Hepatocyte (in vitro differentiated cells): ENCODE measurements at regions not wholly inside any gene's neighbourhood (a gene's known extent, or its start where the extent isn't known, plus 50 kb on each side); places are given as distances from the start of the nearest gene placed in this dataset.

Experiments
- DNase-seq: peaks from one replicate; pipeline ENCODE4 v3.0.0-alpha.2; 2016; ENCODE audit warnings: low spot score
- H2AFZ ChIP-seq: fragments of 200-600 bp; sonication (generic); 2 replicates; pipeline ENCODE4 v1.6.0; 2016; ENCODE audit warnings: antibody characterized with exemption, mild to moderate bottlenecking
- H3K27ac ChIP-seq: fragments of 200-600 bp; sonication (generic); 2 replicates; pipeline ENCODE4 v1.5.1; 2016; ENCODE audit warnings: mild to moderate bottlenecking
- H3K27me3 ChIP-seq: fragments of 200-600 bp; sonication (generic); 2 replicates; pipeline ENCODE4 v1.6.1; 2016
- H3K36me3 ChIP-seq: fragments of 200-600 bp; sonication (generic); replicated peaks from 2 replicates; pipeline ENCODE4 v1.5.1; 2016; ENCODE audit warnings: low read depth; ENCODE audit not compliant: insufficient read depth
- H3K4me1 ChIP-seq: fragments of 200-600 bp; sonication (generic); 2 replicates; pipeline ENCODE4 v1.5.1; 2016; ENCODE audit warnings: mild to moderate bottlenecking, moderate library complexity; ENCODE audit not compliant: insufficient read depth
- H3K4me2 ChIP-seq: fragments of 200-600 bp; sonication (generic); 2 replicates; pipeline ENCODE4 v1.6.0; 2016
- H3K4me3 ChIP-seq: fragments of 200-600 bp; sonication (generic); 2 replicates; pipeline ENCODE4 v1.5.1; 2016; ENCODE audit warnings: mild to moderate bottlenecking
- H3K79me2 ChIP-seq: fragments of 200-600 bp; sonication (generic); 2 replicates; pipeline ENCODE4 v1.6.0; 2017; ENCODE audit warnings: mild to moderate bottlenecking
- H3K9me2 ChIP-seq: fragments of 200-600 bp; sonication (generic); replicated peaks from 2 replicates; pipeline ENCODE4 v1.6.0; 2017; ENCODE audit warnings: mild to moderate bottlenecking; ENCODE audit not compliant: insufficient read depth
- H3K9me3 ChIP-seq: fragments of 200-600 bp; sonication (generic); 2 replicates; pipeline ENCODE4 v1.5.1; 2016; ENCODE audit warnings: low read depth, mild to moderate bottlenecking
- H4K20me1 ChIP-seq: fragments of 200-600 bp; sonication (generic); 2 replicates; pipeline ENCODE4 v1.6.0; 2016; ENCODE audit warnings: mild to moderate bottlenecking; ENCODE audit not compliant: insufficient read depth, poor library complexity, severe bottlenecking
- EZH2 ChIP-seq: fragments of 200-600 bp; sonication (generic); IDR thresholded peaks from 2 replicates; pipeline ENCODE4 v1.6.1; 2016; ENCODE audit warnings: antibody characterized with exemption, mild to moderate bottlenecking, borderline replicate concordance
- EZH2phosphoT487 ChIP-seq: fragments of 200-600 bp; sonication (generic); IDR thresholded peaks from one replicate; pipeline ENCODE4 v1.6.1; 2018; ENCODE audit warnings: antibody characterized with exemption, mild to moderate bottlenecking, low read depth, moderate library complexity; ENCODE audit not compliant: unreplicated experiment, severe bottlenecking
- WGBS: methylation state at CpG from one replicate; pipeline ENCODE4 v1.1.6; 2016; ENCODE audit warnings: low lambda C conversion rate; ENCODE audit errors: missing lambda C conversion rate; 5-methylcytosine and 5-hydroxymethylcytosine counted together
- TF ChIP-seq, protein P1 (sequence below): fragments of 200-600 bp; sonication (generic); IDR thresholded peaks from 2 replicates; pipeline ENCODE4 v1.5.1; 2016; ENCODE audit warnings: antibody characterized with exemption, mild to moderate bottlenecking; ENCODE audit not compliant: poor library complexity

DNA sequence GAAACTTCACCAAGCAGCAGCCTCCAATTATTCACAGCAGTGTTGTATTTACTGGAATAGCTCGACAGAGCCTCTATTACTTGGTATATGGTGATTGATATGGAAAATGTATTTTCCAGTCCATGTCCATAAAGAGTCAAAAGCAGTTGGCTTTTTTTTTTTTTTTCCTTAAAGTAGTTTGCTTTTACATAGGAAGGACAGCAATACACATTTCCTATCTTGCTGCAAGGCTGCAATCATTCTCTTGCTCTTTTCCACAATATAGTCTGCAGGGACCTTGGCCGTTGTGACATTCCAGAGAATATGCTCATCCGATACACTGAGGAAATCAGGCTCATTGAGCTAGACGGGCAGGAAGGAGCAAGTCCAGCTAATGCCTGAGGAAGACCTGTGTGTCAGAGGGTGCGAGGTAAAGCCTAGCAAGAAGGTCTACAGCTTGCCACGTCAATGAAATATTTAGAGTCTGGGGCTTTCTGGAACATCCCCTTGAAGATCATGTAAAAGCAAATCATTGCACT lies 131.1 kb downstream of the ENGASE start:
- Histone ChIP-seq H2AFZ (no peak overlapping the region), H3K27me3 (peaks cover 23% of the 10 kb centered on the region), H4K20me1 (no peaks in the 10 kb centered on the region), H3K4me2 (no peak overlapping the region), H3K36me3 (no peaks in the 10 kb centered on the region), H3K79me2 (no peaks in the 10 kb centered on the region), H3K4me1 (no peaks in the 10 kb centered on the region), H3K27ac (no peak overlapping the region), H3K4me3 (no peak overlapping the region), H3K9me3 (no peaks in the 10 kb centered on the region), H3K9me2 (no peaks in the 10 kb centered on the region)
- 76% methylated on average over 6 of the region's 6 CpGs for WGBS
- no peak for TF ChIP-seq EZH2
- TF ChIP-seq EZH2phosphoT487 = no peak
- TF ChIP-seq, protein P1, sequence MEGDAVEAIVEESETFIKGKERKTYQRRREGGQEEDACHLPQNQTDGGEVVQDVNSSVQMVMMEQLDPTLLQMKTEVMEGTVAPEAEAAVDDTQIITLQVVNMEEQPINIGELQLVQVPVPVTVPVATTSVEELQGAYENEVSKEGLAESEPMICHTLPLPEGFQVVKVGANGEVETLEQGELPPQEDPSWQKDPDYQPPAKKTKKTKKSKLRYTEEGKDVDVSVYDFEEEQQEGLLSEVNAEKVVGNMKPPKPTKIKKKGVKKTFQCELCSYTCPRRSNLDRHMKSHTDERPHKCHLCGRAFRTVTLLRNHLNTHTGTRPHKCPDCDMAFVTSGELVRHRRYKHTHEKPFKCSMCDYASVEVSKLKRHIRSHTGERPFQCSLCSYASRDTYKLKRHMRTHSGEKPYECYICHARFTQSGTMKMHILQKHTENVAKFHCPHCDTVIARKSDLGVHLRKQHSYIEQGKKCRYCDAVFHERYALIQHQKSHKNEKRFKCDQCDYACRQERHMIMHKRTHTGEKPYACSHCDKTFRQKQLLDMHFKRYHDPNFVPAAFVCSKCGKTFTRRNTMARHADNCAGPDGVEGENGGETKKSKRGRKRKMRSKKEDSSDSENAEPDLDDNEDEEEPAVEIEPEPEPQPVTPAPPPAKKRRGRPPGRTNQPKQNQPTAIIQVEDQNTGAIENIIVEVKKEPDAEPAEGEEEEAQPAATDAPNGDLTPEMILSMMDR = no peak
- DNase-seq = no peak

DNA sequence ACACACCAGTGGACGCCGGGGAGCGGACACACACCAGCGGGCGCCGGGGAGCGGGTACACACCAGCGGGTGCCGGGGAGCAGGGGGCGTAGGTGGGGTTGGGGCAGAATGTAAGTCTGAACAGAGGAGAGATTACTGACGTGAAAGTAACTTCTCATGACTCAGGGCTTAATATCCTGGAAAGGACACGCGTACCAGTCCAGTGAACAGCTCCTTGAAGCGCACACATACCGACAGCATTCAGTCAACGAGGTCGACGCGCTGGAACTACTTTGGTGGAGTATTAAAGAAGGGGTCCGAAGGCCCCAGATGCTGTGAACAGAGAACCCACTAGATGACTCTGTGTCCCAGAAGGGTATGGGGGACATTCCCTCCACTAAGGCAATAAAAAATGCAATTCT lies 129.6 kb downstream of the ENGASE start:
- Histone ChIP-seq H2AFZ (no peak overlapping the region), H3K9me3 (no peaks in the 10 kb centered on the region), H3K4me2 (no peak overlapping the region), H3K36me3 (no peaks in the 10 kb centered on the region), H4K20me1 (no peaks in the 10 kb centered on the region), H3K27me3 (peaks cover 25% of the 10 kb centered on the region), H3K79me2 (no peaks in the 10 kb centered on the region), H3K4me1 (no peaks in the 10 kb centered on the region), H3K9me2 (no peaks in the 10 kb centered on the region), H3K4me3 (no peak overlapping the region), H3K27ac (no peak overlapping the region)
- 97% methylated on average over 15 of the region's 20 CpGs for WGBS
- no peak for TF ChIP-seq EZH2phosphoT487
- TF ChIP-seq EZH2 = no peak
- TF ChIP-seq, protein P1 = no peak
- no peak for DNase-seq

DNA sequence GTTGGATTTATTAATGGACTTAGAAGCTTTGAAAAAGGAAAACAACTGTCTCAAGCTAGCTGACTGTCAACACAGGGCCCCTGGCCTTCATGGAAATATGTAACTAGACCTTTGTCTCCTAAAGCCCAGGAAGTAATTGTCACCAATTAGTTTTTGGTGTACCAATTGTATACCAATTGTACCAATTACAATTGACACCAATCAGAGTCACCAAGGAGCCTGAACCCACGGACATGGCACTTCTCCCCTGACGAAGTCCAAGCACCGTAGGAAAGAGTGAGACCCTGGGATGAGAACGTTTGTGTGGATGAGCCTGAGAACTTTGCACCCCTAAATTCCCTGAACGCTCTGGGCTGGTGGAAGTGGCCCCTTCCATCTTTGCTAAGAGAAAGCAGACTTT lies 129.0 kb downstream of the ENGASE start:
- Histone ChIP-seq H2AFZ (no peak overlapping the region), H3K9me2 (no peaks in the 10 kb centered on the region), H3K27ac (no peak overlapping the region), H3K4me2 (no peak overlapping the region), H3K36me3 (no peaks in the 10 kb centered on the region), H3K4me3 (no peak overlapping the region), H4K20me1 (no peaks in the 10 kb centered on the region), H3K79me2 (no peaks in the 10 kb centered on the region), H3K9me3 (no peaks in the 10 kb centered on the region), H3K27me3 (peaks cover 25% of the 10 kb centered on the region), H3K4me1 (no peaks in the 10 kb centered on the region)
- 83% methylated on average over 5 of the region's 5 CpGs for WGBS
- TF ChIP-seq EZH2 (no peak), EZH2phosphoT487 (no peak)
- TF ChIP-seq, protein P1 = no peak
- no peak for DNase-seq

DNA sequence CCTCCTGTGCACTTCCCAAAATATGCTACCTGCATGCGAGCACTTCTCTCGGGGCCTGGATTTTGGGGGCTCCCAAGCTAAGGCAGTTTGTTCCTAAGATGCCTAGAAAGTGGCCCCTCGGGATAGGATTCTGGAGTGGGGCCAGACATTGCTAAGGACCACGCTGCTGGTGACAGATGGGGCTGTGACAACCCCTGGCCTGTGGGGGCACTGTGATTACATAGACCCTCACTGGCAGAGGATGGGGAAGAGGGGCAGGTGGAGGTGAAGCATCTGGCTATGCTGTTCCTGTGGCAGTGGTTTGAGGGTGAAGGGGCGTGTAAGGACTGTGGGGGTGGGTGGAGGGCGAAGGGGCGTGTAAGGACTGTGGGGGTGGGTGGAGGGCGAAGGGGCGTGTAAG lies 128.4 kb downstream of the ENGASE start:
- no peaks in the 10 kb centered on the region for H3K9me2 ChIP-seq
- H4K20me1 ChIP-seq = no peaks in the 10 kb centered on the region
- no peak overlapping the region for H3K27ac ChIP-seq
- H3K79me2 ChIP-seq = no peaks in the 10 kb centered on the region
- WGBS = 79% methylated on average over 5 of the region's 9 CpGs
- H3K27me3 ChIP-seq = peaks cover 24% of the 10 kb centered on the region
- no peak overlapping the region for H3K4me3 ChIP-seq
- no peak overlapping the region for H2AFZ ChIP-seq
- no peaks in the 10 kb centered on the region for H3K36me3 ChIP-seq
- no peaks in the 10 kb centered on the region for H3K9me3 ChIP-seq
- TF ChIP-seq, protein P1 = no peak
- TF ChIP-seq EZH2 (no peak), EZH2phosphoT487 (no peak)
- H3K4me1 ChIP-seq = no peaks in the 10 kb centered on the region
- no peak for DNase-seq
- H3K4me2 ChIP-seq = no peak overlapping the region
